Panc1 (cell line): ENCODE measurements at regions not wholly inside any gene's neighbourhood (a gene's known extent, or its start where the extent isn't known, plus 50 kb on each side); places are given as distances from the start of the nearest gene placed in this dataset.

Experiments used
- ATAC-seq: fragments of 200-7000 bp; cut with Tn5 transposase; 2 replicates; pipeline ENCODE4 v1.9.1; 2020; ENCODE audit warnings: mild to moderate bottlenecking, moderate library complexity
- BruUV-seq: library from RNA; stranded (reverse); fragments of 400-500 nt; replicated peaks from 2 replicates; lab custom pipeline; 2021; lab: Mats Ljungman, UMichigan
- CTCF ChIA-PET: fragments of 300-600 bp; sonication (Branson Sonifier 250); formaldehyde crosslinking; loops from one replicate; lab custom pipeline; 2022; ENCODE audit warnings: antibody characterized with exemption; lab: Charles Lee
- POLR2A ChIA-PET: fragments of 300-600 bp; sonication (Branson Sonifier 250); formaldehyde crosslinking; loops from one replicate; lab custom pipeline; 2022; ENCODE audit warnings: antibody characterized with exemption; lab: Charles Lee
- DNase-seq: peaks from one replicate; pipeline ENCODE4 v3.0.0-alpha.2; 2010; ENCODE audit warnings: low read depth, low spot score
- H3K27ac ChIP-seq: 2 replicates; pipeline ENCODE4 v1.5.1; 2011; ENCODE audit warnings: mild to moderate bottlenecking, low read length, inconsistent platforms
- H3K27me3 ChIP-seq: fragments of 200-500 bp; sonication (Bioruptor generic); 2 replicates; pipeline ENCODE4 v1.6.0; 2014; ENCODE audit warnings: low read length, inconsistent platforms; ENCODE audit not compliant: control insufficient read depth, insufficient read depth
- H3K36me3 ChIP-seq: fragments of 200-500 bp; sonication (Bioruptor generic); 2 replicates; pipeline ENCODE4 v1.5.1; 2014; ENCODE audit warnings: inconsistent platforms, mild to moderate bottlenecking, low read length, moderate library complexity; ENCODE audit not compliant: control insufficient read depth, insufficient read depth
- H3K4me1 ChIP-seq: 2 replicates; pipeline ENCODE4 v1.5.1; 2011; ENCODE audit warnings: inconsistent platforms, mild to moderate bottlenecking, low read length, moderate library complexity; ENCODE audit not compliant: control insufficient read depth, insufficient read depth
- H3K4me3 ChIP-seq, 2 experiments: 2 replicates each; pipeline ENCODE4 v1.5.1; 2011 to 2012; ENCODE audit warnings: low read depth in 2 of 2, low read length in 2 of 2, mild to moderate bottlenecking in 2 of 2, inconsistent platforms in 1 of 2, moderate library complexity in 1 of 2
- H3K9me3 ChIP-seq: fragments of 200-500 bp; sonication (Bioruptor generic); 2 replicates; pipeline ENCODE4 v1.5.1; 2014; ENCODE audit warnings: low read depth, mild to moderate bottlenecking, inconsistent platforms, low read length, moderate library complexity; ENCODE audit not compliant: control insufficient read depth, insufficient read depth
- CTCF ChIP-seq: fragments of 450-650 bp; IDR thresholded peaks from 2 replicates; pipeline ENCODE4 v1.5.1; 2017; ENCODE audit warnings: mild to moderate bottlenecking
- POLR2AphosphoS5 ChIP-seq: IDR thresholded peaks from 2 replicates; pipeline ENCODE4 v1.6.1; 2012; ENCODE audit warnings: mild to moderate bottlenecking, low read depth, low read length, moderate library complexity
- REST ChIP-seq, 2 experiments: IDR thresholded peaks; 2 replicates each; pipeline ENCODE4 v1.6.1; 2011 to 2012; ENCODE audit warnings: low read depth in 2 of 2, control low read depth in 1 of 2, low read length in 1 of 2, mild to moderate bottlenecking in 1 of 2, moderate library complexity in 1 of 2; ENCODE audit not compliant: insufficient read depth in 1 of 2
- SIN3A ChIP-seq: IDR thresholded peaks from 2 replicates; pipeline ENCODE4 v1.6.1; 2012; ENCODE audit warnings: low read depth, mild to moderate bottlenecking, low read length, moderate library complexity, borderline replicate concordance; ENCODE audit not compliant: insufficient read depth
- TCF7L2 ChIP-seq: IDR thresholded peaks from 2 replicates; pipeline ENCODE4 v1.6.1; 2011; ENCODE audit warnings: mild to moderate bottlenecking, low read depth, low read length, inconsistent platforms
- in situ Hi-C: cut with HindIII; loops from 2 replicates; pipeline ENCODE4 v1.10.0; 2016; ENCODE audit warnings: low sequenced_read_pairs, low pct_unique_long_range_greater_than_20kb
- intact Hi-C: fragments of 100-400 bp; cut with micrococcal nuclease; formaldehyde crosslinking; loops from one replicate; pipeline ENCODE4 v1.10.0; 2022; ENCODE audit not compliant: unreplicated experiment

- in situ Hi-C loops (no loop called here), intact Hi-C loops (no loop called here)
- no TSS peak for BruUV-seq
- ChIA-PET CTCF (no interaction called here), POLR2A (no interaction called here)
- no peak for DNase-seq
- TF ChIP-seq SIN3A, result no peak
- TF ChIP-seq CTCF, result no peak
- TF ChIP-seq REST (IDR thresholded peaks at IDR 0.05; ENCODE audit: insufficient read depth in 1 of 2, low read depth in 2 of 2, low read length in 1 of 2), result no peak
- TF ChIP-seq POLR2AphosphoS5, result no peak
- TF ChIP-seq TCF7L2, result no peak
- Histone ChIP-seq H3K4me3 (no peak overlapping the region), H3K27ac (no peak overlapping the region), H3K9me3 (no peaks in the 10 kb centered on the region), H3K36me3 (no peaks in the 10 kb centered on the region; the same call in 1 of the 2 replicates), H3K27me3 (no peaks in the 10 kb centered on the region), H3K4me1 (no peaks in the 10 kb centered on the region)
- ATAC-seq, result no peak
These were observed 109.9 kb upstream of the TIAM2 start for GRCh38 chr6:154885214-154885613.

- ChIA-PET CTCF (no interaction called here), POLR2A (no interaction called here)
- in situ Hi-C loops (no loop called here), intact Hi-C loops (no loop called here)
- no TSS peak for BruUV-seq
- H3K4me3 ChIP-seq, result no peak overlapping the region
- DNase-seq (no peak), ATAC-seq (no peak)
- no peaks in the 10 kb centered on the region; the same call in 1 of the 2 replicates for H3K36me3 ChIP-seq
- H3K27ac ChIP-seq, result no peak overlapping the region
- H3K9me3 ChIP-seq, result no peaks in the 10 kb centered on the region
- TF ChIP-seq SIN3A, result no peak
- no peak for TF ChIP-seq REST (IDR thresholded peaks at IDR 0.05; ENCODE audit: insufficient read depth in 1 of 2, low read depth in 2 of 2, low read length in 1 of 2)
- no peak for TF ChIP-seq TCF7L2
- H3K4me1 ChIP-seq, result no peaks in the 10 kb centered on the region
- H3K27me3 ChIP-seq, result no peaks in the 10 kb centered on the region
These were observed 109.1 kb upstream of the TIAM2 start for GRCh38 chr6:154886016-154886415.
